KG1 (cell line): ENCODE measurements at regions not wholly inside any gene's neighbourhood (a gene's known extent, or its start where the extent isn't known, plus 50 kb on each side); places are given as distances from the start of the nearest gene placed in this dataset.
A peak's percentile ranks its signal among the peaks of the same experiment; 100 is the strongest.
"Not testable (repeated sequence)": the region's sequence is repeated elsewhere in the genome, so short reads cannot be mapped to it uniquely, and the experiment has no call there.

Source experiments
- DNase-seq: peaks from one replicate; lab custom pipeline; 2025; lab: John Stamatoyannopoulos, UW

DNA sequence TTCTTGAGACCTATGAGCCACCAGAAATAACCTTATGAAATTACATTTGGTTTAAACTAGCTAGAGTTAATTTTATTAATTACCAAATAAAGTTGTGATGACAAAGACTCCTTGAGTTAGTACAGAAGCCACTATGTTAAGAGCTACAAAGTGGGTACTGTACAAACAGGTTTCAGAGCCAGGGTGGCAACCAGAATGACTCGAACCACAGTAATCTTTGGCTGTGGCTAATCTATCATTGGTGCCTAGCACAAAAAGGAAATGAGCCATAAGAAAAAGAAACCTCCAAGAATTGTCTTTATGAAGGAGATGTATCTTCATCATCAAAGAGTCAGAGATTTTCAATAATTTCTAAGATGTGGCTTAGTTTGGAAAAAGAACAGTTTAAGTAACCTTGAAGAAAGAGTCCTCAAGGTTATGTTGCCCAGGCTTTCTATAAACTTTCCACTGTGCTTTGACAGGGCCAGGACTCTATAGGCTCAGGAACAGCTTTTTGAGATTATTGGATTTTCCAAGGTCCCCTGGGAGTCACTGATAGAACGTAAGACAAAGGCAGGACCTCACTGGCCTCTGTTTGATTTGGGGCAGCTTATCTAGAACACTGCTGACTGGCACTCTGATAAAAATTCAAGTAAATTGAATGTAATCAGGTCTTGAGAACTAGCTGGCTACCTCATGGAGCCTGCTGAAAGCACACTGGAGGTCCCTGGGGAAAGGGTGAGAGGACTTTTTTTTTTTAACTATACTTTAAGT lies 777.7 kb downstream of the STIM2 start:
- no peak for DNase-seq

DNA sequence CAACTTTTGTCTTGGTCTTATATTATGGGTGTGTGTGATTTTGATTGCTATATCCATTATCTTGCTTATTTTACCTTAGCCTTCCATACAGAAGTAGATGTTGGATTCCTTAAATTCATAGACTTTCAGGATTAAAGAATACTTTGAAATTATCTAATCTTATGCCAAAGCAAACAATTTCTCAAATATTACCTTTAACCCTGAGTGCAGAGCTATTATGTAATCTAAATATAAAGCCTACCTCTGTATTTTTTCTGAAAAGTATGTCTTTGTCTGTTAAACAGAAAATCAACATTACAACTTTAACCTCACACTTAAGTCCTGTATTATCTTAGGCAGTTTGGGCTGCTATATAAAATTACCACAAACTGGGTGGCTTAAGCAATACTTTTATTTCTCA lies 782.5 kb downstream of the STIM2 start:
- DNase-seq = no peak

DNA sequence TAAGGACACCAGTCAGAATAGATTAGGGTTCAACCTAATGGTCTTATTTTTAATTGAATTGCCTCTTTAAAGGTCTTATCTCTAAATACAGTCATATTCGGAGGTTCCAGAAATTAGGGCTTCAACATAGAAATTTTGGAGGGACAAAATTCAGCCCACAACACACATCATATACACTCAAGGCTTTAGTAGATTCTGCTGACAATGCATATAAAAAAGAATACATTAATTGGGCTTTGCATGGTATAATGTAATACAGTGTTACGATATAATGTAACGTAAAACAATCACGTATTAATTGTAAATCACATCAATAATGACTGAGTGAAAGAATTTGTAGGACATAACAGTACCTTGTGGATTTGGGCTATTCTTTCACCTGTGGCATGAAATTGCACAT lies 787.8 kb downstream of the STIM2 start:
- no peak for DNase-seq

DNA sequence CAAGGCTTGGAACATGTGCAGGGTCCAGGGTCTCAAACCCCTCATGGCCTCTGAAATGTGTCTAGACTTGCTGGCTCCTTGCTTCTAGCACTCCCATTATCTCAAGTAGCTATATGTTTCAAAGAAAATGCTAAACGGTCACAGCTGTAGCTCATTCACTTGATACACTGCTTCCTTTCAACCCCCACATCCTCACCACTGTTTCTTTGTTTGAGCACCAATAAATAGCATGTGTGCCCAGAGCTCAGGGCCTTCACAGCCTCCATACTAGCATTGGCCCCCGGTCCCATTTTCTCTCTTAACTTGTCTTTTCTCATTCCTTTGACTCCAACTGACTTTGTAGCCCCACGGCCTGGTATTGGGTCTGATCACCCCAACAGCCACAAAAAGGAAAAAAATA lies 801.8 kb downstream of the STIM2 start:
- DNase-seq = no peak

DNA sequence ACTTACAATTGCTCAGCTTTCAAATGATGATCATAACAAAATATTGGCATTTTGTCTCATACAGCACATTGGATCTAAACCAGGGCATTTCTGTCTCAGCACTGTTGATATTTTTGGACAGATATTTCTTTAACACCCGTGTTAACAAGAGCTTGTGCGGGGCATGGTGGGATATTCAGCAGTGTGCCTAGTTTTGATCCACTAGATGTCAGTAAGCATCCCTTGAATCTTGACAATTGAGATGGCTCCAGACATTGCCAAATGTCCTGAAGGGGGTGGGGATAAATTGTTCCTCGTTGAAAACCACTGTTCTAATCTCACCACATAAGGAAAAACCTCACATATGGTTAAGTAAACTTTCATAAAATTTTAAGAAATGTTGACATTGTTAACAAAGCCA lies 806.3 kb downstream of the STIM2 start:
- DNase-seq = no peak

DNA sequence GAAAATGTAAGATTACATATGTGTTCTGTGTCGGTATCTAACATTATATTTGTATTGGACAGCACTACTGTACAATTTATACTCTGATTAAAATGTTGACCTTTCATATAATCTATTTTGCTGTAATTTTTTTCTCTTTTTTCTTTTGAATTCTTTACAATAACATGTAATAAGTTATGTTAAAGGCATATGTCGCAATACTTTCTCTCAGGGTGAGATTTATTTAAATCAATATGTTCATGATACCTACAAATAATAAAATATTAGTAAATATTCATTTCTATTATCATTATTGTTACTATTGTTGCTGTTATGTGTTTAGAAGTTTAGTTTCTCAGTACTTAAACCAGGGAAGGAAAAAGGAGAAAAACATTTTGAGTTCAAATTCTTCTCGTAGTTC lies 807.4 kb downstream of the STIM2 start:
- DNase-seq = no peak

DNA sequence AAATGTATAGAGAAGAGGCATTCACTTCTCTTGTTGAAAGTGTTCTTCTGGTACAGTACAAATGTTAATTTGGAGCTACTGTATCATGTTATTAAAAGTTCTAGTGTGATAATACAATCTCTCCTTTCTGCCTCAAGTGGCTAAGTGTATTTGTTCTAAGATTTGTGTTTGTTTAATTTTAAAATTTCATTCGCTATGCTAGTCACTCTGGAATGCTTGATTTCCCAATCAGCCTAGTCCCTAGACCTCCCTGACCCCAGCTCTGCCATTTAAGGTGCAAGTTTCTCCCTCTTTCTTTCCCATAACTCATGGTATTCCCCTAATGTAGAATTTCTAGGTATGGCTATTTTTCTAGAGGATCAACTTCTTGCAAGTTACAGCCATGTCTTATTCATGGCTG lies 817.4 kb downstream of the STIM2 start:
- DNase-seq = no peak

DNA sequence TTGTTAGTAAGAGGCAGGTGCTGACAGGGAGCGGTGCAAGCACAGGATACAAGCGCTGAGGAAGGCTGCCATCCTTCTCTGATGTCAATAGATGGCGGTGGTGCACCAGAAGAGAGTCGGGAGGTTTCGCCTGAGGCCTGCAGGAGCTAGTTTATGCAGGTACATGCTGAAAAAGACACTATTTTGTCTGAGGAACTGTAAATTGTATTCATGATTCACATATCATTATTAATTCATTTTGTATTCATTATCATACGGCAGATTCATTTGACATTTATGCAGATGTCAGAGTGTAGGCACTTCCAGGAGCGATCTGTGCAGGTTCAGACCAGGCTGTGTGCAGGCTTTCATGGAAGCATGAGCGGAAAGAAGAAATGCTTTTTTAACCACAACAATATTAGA lies 824.0 kb downstream of the STIM2 start:
- peak; percentile 4 for DNase-seq

DNA sequence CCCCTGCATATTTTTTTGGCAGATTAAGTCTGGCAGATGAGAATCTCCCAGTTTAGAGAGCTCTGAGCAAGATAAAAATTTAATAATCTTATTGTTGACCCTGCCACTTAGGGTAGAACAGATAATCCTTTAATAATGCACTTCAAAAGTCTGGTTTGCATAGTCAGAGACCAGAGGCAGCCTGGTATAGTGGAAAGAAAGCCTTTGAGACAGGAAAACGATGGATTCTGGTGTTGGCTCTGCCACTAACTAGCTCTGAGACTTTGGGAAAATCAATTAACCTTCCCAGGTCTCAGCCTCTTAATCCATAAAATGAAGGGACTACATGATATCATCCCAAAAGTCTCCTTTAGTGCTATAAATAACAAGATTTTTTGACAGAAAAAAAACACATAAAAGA lies 824.5 kb downstream of the STIM2 start:
- no peak for DNase-seq

DNA sequence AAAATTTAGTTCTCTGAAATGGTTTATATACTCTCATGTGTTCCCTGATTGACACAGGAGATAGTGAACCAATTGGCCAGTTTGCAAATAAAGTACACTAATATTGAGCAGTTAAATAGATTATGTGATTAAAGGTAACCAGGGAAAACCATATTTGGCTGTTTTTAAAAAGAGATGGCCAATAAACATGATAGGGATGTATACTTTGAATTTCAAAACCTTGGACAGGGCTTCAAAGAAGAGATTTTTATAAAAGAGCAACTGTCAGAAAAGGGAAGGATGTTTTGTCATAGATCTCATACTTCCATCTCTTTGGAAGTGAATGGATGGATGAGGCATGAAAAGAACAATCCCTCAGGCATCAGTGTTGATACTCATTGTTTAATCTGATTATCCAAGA lies 825.3 kb downstream of the STIM2 start:
- DNase-seq = no peak

DNA sequence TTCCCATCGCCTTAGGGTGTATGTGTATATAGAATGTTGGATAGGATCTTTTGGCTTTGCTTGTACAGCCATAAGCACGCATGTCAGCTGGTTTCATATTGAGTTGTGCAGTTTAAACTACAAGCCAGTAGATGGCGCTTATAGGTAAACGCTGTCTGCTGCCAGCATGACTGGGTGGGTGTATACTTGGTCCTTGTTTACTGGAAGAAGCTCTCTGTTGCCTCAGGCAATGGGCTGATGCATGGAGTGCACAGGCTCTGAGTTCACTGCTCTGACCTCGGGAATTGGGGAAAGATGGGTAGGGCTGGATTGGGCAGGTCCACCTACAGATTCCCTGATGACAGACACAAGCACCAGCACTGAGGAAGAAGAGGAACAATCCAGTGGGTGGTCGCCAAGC lies 831.5 kb downstream of the STIM2 start:
- peak; percentile 3 for DNase-seq

DNA sequence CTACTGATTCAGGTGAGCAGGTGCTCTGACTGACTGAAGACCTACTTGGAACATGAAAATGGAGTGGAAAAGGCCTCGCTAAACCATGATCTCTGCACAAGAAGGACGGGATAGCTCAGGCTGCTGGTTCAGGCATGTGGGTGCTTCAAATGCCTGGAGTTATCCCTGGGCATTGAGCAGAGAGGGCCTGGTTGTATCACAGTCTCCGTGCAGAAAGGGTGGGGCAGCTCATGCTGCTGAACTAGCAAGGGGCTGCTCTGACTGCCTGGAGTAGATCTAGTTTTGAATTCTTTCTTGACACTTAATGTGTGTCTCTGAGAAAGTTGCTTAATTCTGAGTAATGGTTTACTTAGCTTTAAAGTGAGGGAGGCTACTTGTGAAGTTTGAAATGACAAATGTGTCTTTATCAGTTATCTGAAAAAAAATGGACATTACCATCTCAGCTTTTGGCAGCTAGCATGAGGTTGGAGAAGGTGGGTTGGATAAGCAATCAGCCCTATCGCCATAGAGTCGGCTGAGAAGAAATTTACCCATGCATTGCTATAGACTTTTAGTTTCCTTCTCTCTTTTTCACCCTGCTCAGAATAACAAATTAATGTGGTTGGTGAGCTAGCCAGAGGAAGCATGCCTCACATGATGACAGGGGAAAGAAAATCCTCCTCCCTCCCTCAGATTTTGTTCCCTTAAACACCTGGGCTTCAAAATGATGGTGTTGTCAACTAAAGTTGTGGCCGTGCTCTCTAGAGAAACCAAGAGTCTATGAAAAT lies 832.4 kb downstream of the STIM2 start:
- DNase-seq = no peak

DNA sequence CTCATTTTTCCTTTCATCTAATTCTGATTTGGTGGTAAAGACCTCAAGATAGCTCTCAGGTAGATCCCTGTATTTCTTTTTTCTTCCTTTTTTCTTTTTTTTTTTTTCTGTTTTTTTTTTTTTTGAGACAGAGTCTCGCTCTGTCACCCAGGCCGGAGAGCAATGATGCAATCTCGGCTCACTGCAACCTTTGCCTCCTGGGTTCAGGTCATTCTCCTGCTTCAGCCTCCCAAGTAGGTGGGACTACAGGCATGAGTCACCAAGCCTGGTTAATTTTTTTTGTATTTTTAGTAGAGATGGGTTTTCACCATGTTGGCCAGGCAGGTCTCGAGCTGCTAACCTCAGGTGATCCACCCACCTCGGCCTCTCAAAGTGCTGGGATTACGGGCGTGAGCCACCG lies 835.6 kb downstream of the STIM2 start:
- not testable (repeated sequence) for DNase-seq

DNA sequence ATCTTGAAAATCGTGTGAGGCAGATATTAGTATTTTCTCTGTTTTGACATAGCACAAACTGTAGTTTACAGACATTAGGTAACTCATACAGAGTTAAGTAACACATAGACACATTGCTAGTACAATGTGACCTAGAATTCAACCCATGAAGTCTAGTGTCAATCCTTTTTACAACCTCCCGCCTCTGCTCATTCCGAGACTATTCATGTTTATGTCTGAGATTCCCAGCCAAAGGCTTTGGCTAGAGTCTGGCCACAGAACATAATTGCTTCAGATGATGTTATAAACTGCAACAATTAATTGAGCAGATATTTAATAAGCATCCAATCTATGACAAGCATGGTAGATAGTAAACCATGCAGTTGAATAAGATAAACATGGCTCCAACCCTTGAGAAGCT lies 841.0 kb downstream of the STIM2 start:
- DNase-seq = no peak

DNA sequence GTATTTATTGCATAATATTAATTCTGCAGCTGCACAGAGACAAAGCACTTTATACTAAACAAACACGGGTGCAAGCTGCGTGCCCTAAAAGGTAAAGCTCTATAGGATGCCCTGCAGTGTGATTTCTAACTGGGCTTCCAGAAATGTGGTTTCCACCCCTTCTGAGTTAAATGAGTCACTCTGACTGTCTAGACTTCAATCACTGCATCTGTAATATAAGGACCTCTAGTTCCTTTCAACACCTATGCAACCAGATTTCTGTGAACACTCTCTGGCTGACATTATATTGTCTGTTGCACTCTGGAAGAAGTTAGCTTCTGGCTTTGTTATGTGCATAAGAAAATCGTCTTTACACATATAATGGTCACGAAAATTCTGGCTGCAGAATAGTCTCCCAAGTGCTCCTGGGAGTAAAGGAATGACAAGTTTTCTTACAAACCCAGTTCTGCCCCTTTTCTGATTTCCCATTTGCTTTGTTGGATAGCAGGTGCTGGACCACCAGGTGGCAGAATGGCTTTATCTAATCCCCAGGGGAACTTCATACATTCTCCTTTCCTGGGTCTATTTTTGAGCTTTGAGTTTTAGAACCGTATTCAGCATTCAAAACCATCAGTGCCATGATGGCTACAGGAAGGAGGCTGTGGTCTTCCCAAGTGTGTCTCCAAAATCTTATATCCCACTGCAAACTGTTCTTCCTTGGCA lies 842.2 kb downstream of the STIM2 start:
- DNase-seq = no peak

DNA sequence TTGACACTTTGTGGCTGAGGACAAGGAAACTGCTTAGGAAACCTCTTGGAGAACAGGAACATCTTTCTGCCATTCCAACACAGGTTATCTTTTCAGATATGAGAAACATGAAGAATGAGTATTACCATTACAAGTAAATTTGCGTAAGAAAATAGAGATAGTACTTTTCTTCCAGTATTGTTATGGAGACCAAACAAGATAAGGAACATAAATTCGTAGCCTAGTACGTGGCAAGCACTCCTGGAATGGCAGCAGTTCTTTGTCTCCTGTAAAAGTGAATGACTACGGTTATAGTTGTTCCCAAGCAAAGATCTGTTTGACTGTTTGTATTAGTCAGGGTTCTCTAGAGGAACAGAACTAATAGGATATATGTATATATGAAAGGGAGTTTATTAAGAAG lies 843.1 kb downstream of the STIM2 start:
- DNase-seq = no peak

DNA sequence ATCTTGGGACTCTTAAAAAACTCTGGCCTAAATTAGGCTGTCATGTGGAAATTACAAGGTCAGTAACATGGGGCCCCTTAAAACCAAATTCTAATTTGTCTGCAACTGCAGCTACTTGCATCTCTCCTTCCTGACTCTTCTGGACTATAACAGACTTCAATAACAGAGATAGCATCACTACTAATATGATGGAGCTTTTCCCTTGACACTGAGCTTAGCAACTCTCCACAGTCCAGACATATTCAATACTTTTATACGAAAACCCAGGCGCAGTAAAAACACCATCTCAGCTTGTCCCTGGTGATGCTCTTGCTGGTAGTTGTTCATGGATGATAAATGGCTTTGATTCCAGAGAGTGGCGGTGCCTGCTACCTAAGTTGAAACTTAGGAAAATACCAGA lies 850.4 kb downstream of the STIM2 start:
- no peak for DNase-seq

DNA sequence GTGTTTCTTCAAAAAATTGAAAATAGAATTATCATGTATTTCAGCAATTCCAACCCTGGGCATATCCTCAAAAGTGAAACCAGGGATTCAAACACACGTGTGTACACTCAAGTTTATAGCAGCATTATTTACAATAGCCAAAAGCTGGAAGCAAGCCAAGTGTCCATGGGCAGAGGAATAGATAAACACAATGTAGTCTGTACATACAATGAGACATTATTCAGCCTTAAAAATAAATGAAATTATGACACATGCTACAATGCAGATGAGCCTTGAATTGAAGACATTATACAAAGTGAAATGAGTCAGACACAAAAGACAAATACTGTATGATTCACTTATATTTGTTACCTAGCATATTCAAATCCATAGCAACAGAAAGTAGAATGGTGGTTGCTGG lies 853.4 kb downstream of the STIM2 start:
- DNase-seq = no peak

DNA sequence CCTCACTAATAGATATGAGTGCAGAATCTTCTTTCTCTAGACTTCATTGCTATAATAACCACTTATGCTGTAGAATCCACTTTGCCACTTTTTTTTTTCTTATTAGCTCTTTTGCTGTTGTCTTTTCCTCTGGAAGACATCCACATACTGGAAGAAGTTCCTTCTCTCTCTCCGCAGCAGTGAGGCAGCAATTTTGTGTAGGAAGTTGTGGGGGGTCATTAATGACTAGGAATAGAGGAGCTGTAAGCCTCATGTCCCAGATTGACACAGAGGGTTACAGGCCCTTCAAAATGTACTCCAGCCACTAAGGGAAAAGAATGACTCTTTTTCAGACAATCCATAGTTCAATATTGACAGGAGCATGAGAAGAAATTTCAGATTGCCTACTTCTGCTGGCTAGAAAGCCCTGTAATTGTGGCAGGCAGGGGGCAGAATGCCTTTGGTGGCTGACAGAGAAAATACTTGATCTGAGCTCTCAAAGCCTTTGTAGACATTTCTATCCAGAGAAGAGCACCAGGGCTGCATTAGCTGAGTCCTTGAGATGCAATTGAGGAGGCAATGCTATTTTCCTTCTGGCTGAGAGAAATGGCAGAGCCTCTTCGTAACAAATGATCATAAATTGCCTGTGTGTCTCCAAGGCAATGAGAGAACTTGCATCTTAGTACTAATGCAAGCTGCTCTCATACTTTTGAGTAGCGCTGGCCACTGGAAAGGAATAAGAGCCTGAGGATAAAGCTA lies 856.2 kb downstream of the STIM2 start:
- no peak for DNase-seq

DNA sequence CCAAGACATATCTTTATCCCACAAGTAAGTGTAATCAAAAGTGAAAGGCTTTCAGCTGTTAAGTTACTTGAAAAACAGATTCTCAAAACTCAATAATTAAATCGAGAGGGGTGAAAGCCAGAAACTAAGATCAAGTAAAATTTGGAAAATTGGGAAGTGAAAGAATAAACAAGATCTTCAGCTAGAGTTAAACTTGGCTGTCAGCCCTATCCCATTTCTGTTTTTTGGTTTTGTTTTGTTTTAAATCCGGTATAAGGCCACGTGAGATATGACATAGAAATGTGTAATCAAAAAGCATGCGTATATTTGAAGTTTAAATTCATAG lies 856.8 kb downstream of the STIM2 start:
- no peak for DNase-seq

DNA sequence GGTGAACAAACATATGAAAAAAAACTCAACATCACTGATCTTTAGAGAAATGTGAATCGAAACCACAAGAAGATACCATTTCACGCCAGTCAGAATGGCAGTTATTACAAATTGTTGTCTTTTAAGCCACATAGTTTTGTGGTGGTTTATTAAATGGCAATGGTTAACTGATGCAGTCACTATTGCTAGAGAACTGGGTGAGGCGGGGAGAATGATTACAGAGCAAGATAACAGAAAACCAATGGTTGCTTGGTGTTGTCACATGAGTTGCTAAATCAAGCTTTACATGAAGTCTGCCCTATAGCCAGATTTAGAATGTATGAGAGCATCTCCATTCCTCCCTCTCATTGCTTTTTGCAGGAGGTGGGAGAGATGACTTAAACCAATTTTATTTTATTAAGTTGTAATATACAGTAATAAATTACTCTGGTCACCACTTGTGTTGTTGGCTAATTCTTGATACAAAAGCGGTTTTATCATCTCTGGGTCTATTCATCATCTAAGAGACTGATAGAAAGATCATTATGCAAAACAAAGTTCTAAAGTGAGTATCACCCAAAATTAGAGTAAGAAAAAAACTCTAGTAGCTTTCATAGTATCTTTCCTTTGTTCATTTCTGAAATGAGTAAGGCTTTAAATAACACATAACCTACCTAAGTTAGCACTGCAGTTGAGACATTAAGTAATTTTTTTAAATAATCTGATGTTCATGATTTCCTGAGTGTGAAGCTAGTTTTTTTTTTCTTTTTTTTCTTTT lies 859.5 kb downstream of the STIM2 start:
- no peak for DNase-seq

DNA sequence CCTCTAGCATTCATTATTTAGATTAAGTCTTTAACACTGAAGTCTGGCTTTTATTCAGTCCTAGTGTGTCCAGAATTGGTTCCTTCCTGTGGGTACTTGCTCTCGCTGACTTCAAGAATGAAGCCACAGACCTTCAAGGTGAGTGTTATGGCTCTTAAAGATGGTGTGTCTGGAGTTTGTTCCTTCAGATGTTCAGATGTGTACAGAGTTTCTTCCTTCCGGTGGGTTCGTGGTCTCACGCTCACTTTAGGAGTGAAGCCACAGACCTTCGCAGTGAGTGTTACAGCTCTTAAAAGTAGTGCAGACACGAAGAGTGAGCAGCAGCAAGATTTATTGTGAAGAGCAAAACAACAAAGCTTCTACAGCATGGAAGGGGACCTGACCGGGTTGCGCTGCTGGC lies 860.6 kb downstream of the STIM2 start:
- DNase-seq = no peak
